Keratinocyte (primary cell): ENCODE measurements at regions not wholly inside any gene's neighbourhood (a gene's known extent, or its start where the extent isn't known, plus 50 kb on each side); places are given as distances from the start of the nearest gene placed in this dataset.

Experiments
- EZH2 ChIP-seq: IDR thresholded peaks from one replicate; pipeline ENCODE4 v1.6.1; 2012; ENCODE audit warnings: inconsistent platforms, mild to moderate bottlenecking, low read length, moderate library complexity
- TF ChIP-seq, protein P1 (sequence below), 3 experiments: IDR thresholded peaks in 1 of 3; conservative IDR thresholded peaks in 1 of 3; optimal IDR thresholded peaks in 1 of 3; 2 replicates in 2 of 3; 3 replicates in 1 of 3; pipeline versions ENCODE3 to v1.5.1; 2011; ENCODE audit warnings: low read length in 3 of 3, mild to moderate bottlenecking in 3 of 3, moderate library complexity in 2 of 3, control low read depth in 1 of 3, inconsistent platforms in 1 of 3; ENCODE audit not compliant: insufficient read depth in 2 of 3; ENCODE audit errors: extremely low read depth in 1 of 3

DNA sequence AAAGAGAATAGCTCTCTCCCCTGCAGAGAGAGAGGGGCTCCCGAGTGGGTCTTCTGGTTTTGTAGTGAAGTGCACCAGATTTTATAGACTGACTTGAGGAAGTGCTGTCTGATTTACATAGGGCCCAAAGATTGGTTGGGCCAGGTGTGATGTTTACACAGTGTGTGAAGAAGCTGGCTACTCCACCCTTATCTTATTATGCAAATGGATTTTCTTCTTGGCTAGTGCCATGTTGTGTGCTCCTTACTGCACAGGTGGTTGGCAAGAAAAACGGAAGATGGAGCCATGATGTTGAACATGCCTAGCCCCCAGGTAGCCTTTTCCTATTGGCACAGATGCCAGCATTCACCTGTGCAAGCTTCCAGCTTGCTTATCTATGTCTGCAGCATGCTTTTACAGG lies 112.4 kb upstream of the ARHGAP24 start:
- TF ChIP-seq, protein P1, sequence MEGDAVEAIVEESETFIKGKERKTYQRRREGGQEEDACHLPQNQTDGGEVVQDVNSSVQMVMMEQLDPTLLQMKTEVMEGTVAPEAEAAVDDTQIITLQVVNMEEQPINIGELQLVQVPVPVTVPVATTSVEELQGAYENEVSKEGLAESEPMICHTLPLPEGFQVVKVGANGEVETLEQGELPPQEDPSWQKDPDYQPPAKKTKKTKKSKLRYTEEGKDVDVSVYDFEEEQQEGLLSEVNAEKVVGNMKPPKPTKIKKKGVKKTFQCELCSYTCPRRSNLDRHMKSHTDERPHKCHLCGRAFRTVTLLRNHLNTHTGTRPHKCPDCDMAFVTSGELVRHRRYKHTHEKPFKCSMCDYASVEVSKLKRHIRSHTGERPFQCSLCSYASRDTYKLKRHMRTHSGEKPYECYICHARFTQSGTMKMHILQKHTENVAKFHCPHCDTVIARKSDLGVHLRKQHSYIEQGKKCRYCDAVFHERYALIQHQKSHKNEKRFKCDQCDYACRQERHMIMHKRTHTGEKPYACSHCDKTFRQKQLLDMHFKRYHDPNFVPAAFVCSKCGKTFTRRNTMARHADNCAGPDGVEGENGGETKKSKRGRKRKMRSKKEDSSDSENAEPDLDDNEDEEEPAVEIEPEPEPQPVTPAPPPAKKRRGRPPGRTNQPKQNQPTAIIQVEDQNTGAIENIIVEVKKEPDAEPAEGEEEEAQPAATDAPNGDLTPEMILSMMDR (optimal IDR thresholded peaks at IDR 0.05 in 1 of 3, IDR thresholded peaks at IDR 0.05 in 1 of 3, conservative IDR thresholded peaks at IDR 0.05 in 1 of 3; ENCODE audit: extremely low read depth in 1 of 3, insufficient read depth in 2 of 3, low read length in 3 of 3) = no peak
- no peak for TF ChIP-seq EZH2
